ENCODE measurements at regions not wholly inside any gene's neighbourhood (a gene's known extent, or its start where the extent isn't known, plus 50 kb on each side); places are given as distances from the start of the nearest gene placed in this dataset.

GRCh38 chr11:134561331-134561720 is 149.3 kb upstream of the B3GAT1 start:
- intact Hi-C loops (cut with DNase I) = loop anchor here (10.0 kb wide), 1 partner anchor 167 kb away; no protein-coding TSS in a partner anchor
- peak in 1 of 10 donors; percentile 20 for DNase-seq

- intact Hi-C loops (cut with DNase I) = loop anchor here (10.0 kb wide), 1 partner anchor 166 kb away; no protein-coding TSS in a partner anchor
- peak in 1 of 10 donors; percentile 62 for DNase-seq
Measured at GRCh38 chr11:134560566-134561330, 148.7 kb upstream of the B3GAT1 start.

- DNase-seq = peak in 1 of 10 donors; percentile 16
Measured at GRCh38 chr11:134560066-134560465, 148.0 kb upstream of the B3GAT1 start.

GRCh38 chr11:134559602-134559962 is 147.5 kb upstream of the B3GAT1 start:
- intact Hi-C loops (cut with DNase I) = no loop called here
- DNase-seq = peak in 1 of 10 donors; percentile 67

More at GRCh38 chr11:134560066-134560465, 148.0 kb upstream of the B3GAT1 start:
- intact Hi-C loops (cut with DNase I) = loop anchor here (10.0 kb wide), 1 partner anchor 165 kb away; no protein-coding TSS in a partner anchor

GRCh38 chr11:134558916-134559601 is 147.0 kb upstream of the B3GAT1 start:
- peak in 1 of 10 donors; percentile 12 for DNase-seq
- intact Hi-C loops (cut with DNase I) = no loop called here

- peak in 1 of 10 donors; percentile 18 for DNase-seq
- intact Hi-C loops (cut with DNase I) = no loop called here
Measured at GRCh38 chr11:134558258-134558835, 146.3 kb upstream of the B3GAT1 start.

- DNase-seq = peak in 1 of 10 donors; percentile 33
- intact Hi-C loops (cut with DNase I) = no loop called here
Measured at GRCh38 chr11:134557571-134558257, 145.7 kb upstream of the B3GAT1 start.

- intact Hi-C loops (cut with DNase I) = no loop called here
- DNase-seq = peak in 1 of 10 donors; percentile 17
Measured at GRCh38 chr11:134556186-134556585, 144.1 kb upstream of the B3GAT1 start.

- intact Hi-C loops (cut with DNase I) = no loop called here
- peak in 1 of 10 donors; percentile 14 for DNase-seq
Measured at GRCh38 chr11:134555510-134555909, 143.5 kb upstream of the B3GAT1 start.

GRCh38 chr11:134554861-134555260 is 142.8 kb upstream of the B3GAT1 start:
- intact Hi-C loops (cut with DNase I) = no loop called here
- DNase-seq = no peak

- intact Hi-C loops (cut with DNase I) = no loop called here
- peak in 1 of 10 donors; percentile 67 for DNase-seq
Measured at GRCh38 chr11:134554106-134554505, 142.1 kb upstream of the B3GAT1 start.

- DNase-seq = no peak
- intact Hi-C loops (cut with DNase I) = no loop called here
Measured at GRCh38 chr11:134552749-134553148, 140.7 kb upstream of the B3GAT1 start.

- intact Hi-C loops (cut with DNase I) = no loop called here
- no peak for DNase-seq
Measured at GRCh38 chr11:134545521-134545920, 133.5 kb upstream of the B3GAT1 start.

GRCh38 chr11:134544095-134544815 is 132.2 kb upstream of the B3GAT1 start:
- intact Hi-C loops (cut with DNase I) = no loop called here
- peak in 1 of 10 donors; percentile 66 for DNase-seq

GRCh38 chr11:134543645-134544044 is 131.6 kb upstream of the B3GAT1 start:
- intact Hi-C loops (cut with DNase I) = no loop called here
- no peak for DNase-seq

GRCh38 chr11:134543241-134543640 is 131.2 kb upstream of the B3GAT1 start:
- peak in 1 of 10 donors; percentile 43 for DNase-seq
- intact Hi-C loops (cut with DNase I) = no loop called here

- intact Hi-C loops (cut with DNase I) = no loop called here
- peak in 1 of 10 donors; percentile 64 for DNase-seq
Measured at GRCh38 chr11:134542401-134543165, 130.5 kb upstream of the B3GAT1 start.

GRCh38 chr11:134541951-134542350 is 129.9 kb upstream of the B3GAT1 start:
- intact Hi-C loops (cut with DNase I) = no loop called here
- DNase-seq = no peak

- no peak for DNase-seq
- intact Hi-C loops (cut with DNase I) = no loop called here
Measured at GRCh38 chr11:134541355-134541754, 129.3 kb upstream of the B3GAT1 start.
